ENCODE measurements at regions not wholly inside any gene's neighbourhood (a gene's known extent, or its start where the extent isn't known, plus 50 kb on each side); places are given as distances from the start of the nearest gene placed in this dataset.

DNA sequence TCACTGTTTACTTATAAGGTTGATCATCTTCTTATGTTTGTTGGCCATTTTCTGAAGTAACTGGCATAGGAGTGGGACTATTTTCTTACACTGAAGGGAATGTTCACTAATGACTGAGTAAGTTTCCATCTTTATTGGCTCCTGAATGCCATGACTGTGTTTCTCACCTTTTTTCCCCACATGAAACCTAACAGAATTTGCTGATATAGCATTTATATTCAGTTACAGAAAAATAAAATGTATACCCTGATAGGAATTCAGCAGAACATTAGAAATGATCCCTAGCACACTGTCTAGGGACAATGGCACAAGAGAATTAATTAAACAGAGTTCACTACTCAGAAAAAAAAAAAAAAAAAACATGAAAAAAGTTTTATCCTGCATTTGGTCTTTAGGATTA is 1465.1 kb upstream of the C9orf72 start:
- TF ChIP-seq MXI1 (IDR thresholded peaks at IDR 0.05; ENCODE audit: borderline replicate concordance, low read depth, low read length) (no peak), POLR2A (IDR thresholded peaks at IDR 0.05; ENCODE audit: low read depth, low read length) (no peak), MAFK (IDR thresholded peaks at IDR 0.05; ENCODE audit: low read depth, low read length) (peak; percentile 93), CEBPB (IDR thresholded peaks at IDR 0.05; ENCODE audit: low read depth, low read length) (no peak), MAZ (IDR thresholded peaks at IDR 0.05; ENCODE audit: borderline replicate concordance, low read depth, low read length) (no peak), FOS (IDR thresholded peaks at IDR 0.05; ENCODE audit: low read depth, low read length) (no peak), RCOR1 (IDR thresholded peaks at IDR 0.05; ENCODE audit: insufficient replicate concordance, low read length) (no peak), SMC3 (IDR thresholded peaks at IDR 0.05; ENCODE audit: low read depth, low read length) (no peak), CHD1 (IDR thresholded peaks at IDR 0.05; ENCODE audit: low read depth, low read length) (no peak)
- TF ChIP-seq, protein P1, sequence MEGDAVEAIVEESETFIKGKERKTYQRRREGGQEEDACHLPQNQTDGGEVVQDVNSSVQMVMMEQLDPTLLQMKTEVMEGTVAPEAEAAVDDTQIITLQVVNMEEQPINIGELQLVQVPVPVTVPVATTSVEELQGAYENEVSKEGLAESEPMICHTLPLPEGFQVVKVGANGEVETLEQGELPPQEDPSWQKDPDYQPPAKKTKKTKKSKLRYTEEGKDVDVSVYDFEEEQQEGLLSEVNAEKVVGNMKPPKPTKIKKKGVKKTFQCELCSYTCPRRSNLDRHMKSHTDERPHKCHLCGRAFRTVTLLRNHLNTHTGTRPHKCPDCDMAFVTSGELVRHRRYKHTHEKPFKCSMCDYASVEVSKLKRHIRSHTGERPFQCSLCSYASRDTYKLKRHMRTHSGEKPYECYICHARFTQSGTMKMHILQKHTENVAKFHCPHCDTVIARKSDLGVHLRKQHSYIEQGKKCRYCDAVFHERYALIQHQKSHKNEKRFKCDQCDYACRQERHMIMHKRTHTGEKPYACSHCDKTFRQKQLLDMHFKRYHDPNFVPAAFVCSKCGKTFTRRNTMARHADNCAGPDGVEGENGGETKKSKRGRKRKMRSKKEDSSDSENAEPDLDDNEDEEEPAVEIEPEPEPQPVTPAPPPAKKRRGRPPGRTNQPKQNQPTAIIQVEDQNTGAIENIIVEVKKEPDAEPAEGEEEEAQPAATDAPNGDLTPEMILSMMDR (conservative IDR thresholded peaks at IDR 0.05; ENCODE audit: low read depth, low read length): no peak
- TF ChIP-seq, protein P2, sequence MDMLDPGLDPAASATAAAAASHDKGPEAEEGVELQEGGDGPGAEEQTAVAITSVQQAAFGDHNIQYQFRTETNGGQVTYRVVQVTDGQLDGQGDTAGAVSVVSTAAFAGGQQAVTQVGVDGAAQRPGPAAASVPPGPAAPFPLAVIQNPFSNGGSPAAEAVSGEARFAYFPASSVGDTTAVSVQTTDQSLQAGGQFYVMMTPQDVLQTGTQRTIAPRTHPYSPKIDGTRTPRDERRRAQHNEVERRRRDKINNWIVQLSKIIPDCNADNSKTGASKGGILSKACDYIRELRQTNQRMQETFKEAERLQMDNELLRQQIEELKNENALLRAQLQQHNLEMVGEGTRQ (IDR thresholded peaks at IDR 0.05; ENCODE audit: low read depth, low read length): no peak
- TF ChIP-seq, protein P3, sequence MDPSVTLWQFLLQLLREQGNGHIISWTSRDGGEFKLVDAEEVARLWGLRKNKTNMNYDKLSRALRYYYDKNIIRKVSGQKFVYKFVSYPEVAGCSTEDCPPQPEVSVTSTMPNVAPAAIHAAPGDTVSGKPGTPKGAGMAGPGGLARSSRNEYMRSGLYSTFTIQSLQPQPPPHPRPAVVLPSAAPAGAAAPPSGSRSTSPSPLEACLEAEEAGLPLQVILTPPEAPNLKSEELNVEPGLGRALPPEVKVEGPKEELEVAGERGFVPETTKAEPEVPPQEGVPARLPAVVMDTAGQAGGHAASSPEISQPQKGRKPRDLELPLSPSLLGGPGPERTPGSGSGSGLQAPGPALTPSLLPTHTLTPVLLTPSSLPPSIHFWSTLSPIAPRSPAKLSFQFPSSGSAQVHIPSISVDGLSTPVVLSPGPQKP (IDR thresholded peaks at IDR 0.05; ENCODE audit: borderline replicate concordance, low read depth, low read length): no peak
